H1 (cell line): ENCODE measurements at regions not wholly inside any gene's neighbourhood (a gene's known extent, or its start where the extent isn't known, plus 50 kb on each side); places are given as distances from the start of the nearest gene placed in this dataset.

Experiments
- CTCF ChIA-PET: fragments of 300-600 bp; sonication (Branson Sonifier 250); formaldehyde crosslinking; loops from one replicate; lab custom pipeline; 2021; ENCODE audit not compliant: partially characterized antibody; lab: Charles Lee
- POLR2A ChIA-PET: fragments of 300-600 bp; sonication (Branson Sonifier 250); formaldehyde crosslinking; loops from one replicate; lab custom pipeline; 2021; ENCODE audit warnings: inconsistent platforms; ENCODE audit not compliant: partially characterized antibody; lab: Charles Lee
- DNase-seq, 2 experiments: peaks; one replicate each; pipeline versions ENCODE4 v3.0.0 to v3.0.0-alpha.2; 2010 to 2022; ENCODE audit warnings: low spot score in 2 of 2, low read depth in 1 of 2, mixed read lengths in 1 of 2
- FAIRE-seq: peaks from 2 replicates; lab custom pipeline; 2011; peaks lifted over from hg19 to GRCh38; lab: Jason Lieb, UNC
- H2AFZ ChIP-seq: 2 replicates; pipeline ENCODE4 v1.8.1; 2012; ENCODE audit warnings: low read length, inconsistent platforms
- H2AK5ac ChIP-seq: 2 replicates; pipeline ENCODE4 v1.6.1; 2013; ENCODE audit warnings: low read depth, low read length
- H2BK120ac ChIP-seq: replicated peaks from 2 replicates; pipeline ENCODE3; 2013; ENCODE audit warnings: low read depth, low read length, inconsistent platforms
- H2BK12ac ChIP-seq: 2 replicates; pipeline ENCODE4 v1.6.1; 2013; ENCODE audit warnings: low read depth, low read length
- H2BK15ac ChIP-seq: 2 replicates; pipeline ENCODE4 v1.6.1; 2013; ENCODE audit warnings: low read length
- H2BK20ac ChIP-seq: 2 replicates; pipeline ENCODE4 v1.6.1; 2013; ENCODE audit warnings: low read length
- H2BK5ac ChIP-seq: 2 replicates; pipeline ENCODE4 v1.6.1; 2013; ENCODE audit warnings: low read depth, low read length
- H3K14ac ChIP-seq: 2 replicates; pipeline ENCODE4 v1.6.1; 2013; ENCODE audit warnings: inconsistent platforms; ENCODE audit not compliant: insufficient read length
- H3K18ac ChIP-seq: 2 replicates; pipeline ENCODE4 v1.6.1; 2013; ENCODE audit warnings: low read length; ENCODE audit errors: extremely low read depth
- H3K23ac ChIP-seq: 2 replicates; pipeline ENCODE4 v1.6.1; 2013; ENCODE audit warnings: inconsistent platforms; ENCODE audit not compliant: insufficient read length
- H3K23me2 ChIP-seq: 2 replicates; pipeline ENCODE4 v1.6.1; 2013; ENCODE audit warnings: low read depth, low read length
- H3K27ac ChIP-seq: 2 replicates; pipeline ENCODE4 v1.6.1; 2011; ENCODE audit warnings: low read depth, low read length, inconsistent platforms
- H3K27me3 ChIP-seq, 4 experiments: replicated peaks in 1 of 4; 1 replicate in 1 of 4; 2 replicates in 3 of 4; pipeline versions ENCODE4 v1.6.1 to v1.8.1; 2011 to 2013; ENCODE audit warnings: low read length in 3 of 4, mild to moderate bottlenecking in 3 of 4, inconsistent platforms in 2 of 4, mixed read lengths in 2 of 4, moderate library complexity in 1 of 4; ENCODE audit not compliant: control insufficient read depth in 3 of 4, insufficient read depth in 3 of 4; ENCODE audit errors: extremely low read depth in 1 of 4
- H3K36me3 ChIP-seq, 4 experiments: 2 replicates each; pipeline versions ENCODE4 v1.6.1 to v1.8.1; 2011 to 2013; ENCODE audit warnings: mild to moderate bottlenecking in 4 of 4, low read length in 3 of 4, moderate library complexity in 2 of 4, control low read depth in 1 of 4, inconsistent platforms in 1 of 4; ENCODE audit not compliant: insufficient read depth in 4 of 4, control insufficient read depth in 2 of 4
- H3K4ac ChIP-seq: replicated peaks from 2 replicates; pipeline ENCODE3; 2013; ENCODE audit warnings: low read length, low read depth, mixed read lengths, inconsistent platforms; ENCODE audit not compliant: insufficient read length
- H3K4me1 ChIP-seq, 4 experiments: replicated peaks in 1 of 4; 1 replicate in 1 of 4; 2 replicates in 3 of 4; pipeline versions ENCODE4 v1.6.1 to v1.8.1; 2011 to 2013; ENCODE audit warnings: low read length in 3 of 4, inconsistent platforms in 2 of 4, mixed read lengths in 1 of 4; ENCODE audit not compliant: insufficient read depth in 4 of 4, control insufficient read depth in 3 of 4
- H3K4me2 ChIP-seq, 2 experiments: 2 replicates each; pipeline versions ENCODE4 v1.6.1 to v1.8.1; 2011 to 2013; ENCODE audit warnings: low read depth in 2 of 2, low read length in 2 of 2, control low read depth in 1 of 2, inconsistent platforms in 1 of 2, mild to moderate bottlenecking in 1 of 2; ENCODE audit not compliant: insufficient read depth in 1 of 2
- H3K4me3 ChIP-seq, 4 experiments: fragments of 200-600, 300-600 bp in 1 of 4; sonication (generic), shearing (Covaris generic), sonication (Bioruptor Twin) in 1 of 4; 2 replicates each; pipeline versions ENCODE4 v1.5.1 to v1.8.1; 2011 to 2016; ENCODE audit warnings: low read length in 4 of 4, low read depth in 3 of 4, control low read depth in 2 of 4, inconsistent platforms in 2 of 4, mild to moderate bottlenecking in 2 of 4, mixed read lengths in 1 of 4, moderate library complexity in 1 of 4; ENCODE audit not compliant: insufficient read depth in 2 of 4; ENCODE audit errors: extremely low read depth in 1 of 4
- H3K56ac ChIP-seq: replicated peaks from 2 replicates; pipeline ENCODE3; 2013; ENCODE audit warnings: low read depth, mild to moderate bottlenecking, mixed read lengths, low read length, inconsistent platforms; ENCODE audit not compliant: insufficient read length
- H3K79me1 ChIP-seq: 2 replicates; pipeline ENCODE4 v1.6.1; 2013; ENCODE audit warnings: low read depth, low read length, control low read depth
- H3K79me2 ChIP-seq, 2 experiments: 2 replicates each; pipeline versions ENCODE4 v1.6.1 to v1.8.1; 2012 to 2013; ENCODE audit warnings: low read length in 2 of 2, mild to moderate bottlenecking in 2 of 2, inconsistent platforms in 1 of 2; ENCODE audit not compliant: insufficient read depth in 2 of 2, control insufficient read depth in 1 of 2
- H3K9ac ChIP-seq, 4 experiments: replicated peaks in 1 of 4; 1 replicate in 1 of 4; 2 replicates in 3 of 4; pipeline versions ENCODE4 v1.6.1 to v1.8.1; 2011 to 2013; ENCODE audit warnings: low read depth in 3 of 4, low read length in 3 of 4, control low read depth in 2 of 4, mild to moderate bottlenecking in 2 of 4, moderate library complexity in 2 of 4, inconsistent platforms in 1 of 4; ENCODE audit errors: extremely low read depth in 1 of 4
- H3K9me3 ChIP-seq, 2 experiments: 2 replicates each; pipeline versions ENCODE4 v1.6.1 to v1.8.1; 2012 to 2013; ENCODE audit warnings: mild to moderate bottlenecking in 2 of 2, moderate library complexity in 2 of 2, control low read depth in 1 of 2, inconsistent platforms in 1 of 2, low read depth in 1 of 2, low read length in 1 of 2, mixed read lengths in 1 of 2; ENCODE audit not compliant: insufficient read depth in 2 of 2
- H4K20me1 ChIP-seq, 2 experiments: replicated peaks in 1 of 2; 2 replicates each; pipeline versions ENCODE3 to v1.8.1; 2011 to 2013; ENCODE audit warnings: inconsistent platforms in 2 of 2, low read length in 2 of 2, mild to moderate bottlenecking in 1 of 2; ENCODE audit not compliant: insufficient read depth in 2 of 2, control insufficient read depth in 1 of 2
- H4K5ac ChIP-seq: 2 replicates; pipeline ENCODE4 v1.6.1; 2013; ENCODE audit warnings: low read length, low read depth, mixed read lengths, inconsistent platforms; ENCODE audit not compliant: insufficient read length
- H4K8ac ChIP-seq: 2 replicates; pipeline ENCODE4 v1.8.0; 2013; ENCODE audit warnings: mild to moderate bottlenecking, moderate library complexity, low read length, inconsistent platforms; ENCODE audit not compliant: insufficient read depth; ENCODE audit errors: extremely low read depth
- H4K91ac ChIP-seq: replicated peaks from 2 replicates; pipeline ENCODE3; 2013; ENCODE audit warnings: low read length, mixed read lengths, inconsistent platforms; ENCODE audit not compliant: insufficient read length
- CEBPB ChIP-seq: IDR thresholded peaks from 2 replicates; pipeline ENCODE4 v1.6.1; 2012; ENCODE audit warnings: low read depth, low read length
- CHD2 ChIP-seq: IDR thresholded peaks from 2 replicates; pipeline ENCODE4 v1.6.1; 2012; ENCODE audit warnings: low read length, improper control_type of control experiment
- GABPA ChIP-seq: IDR thresholded peaks from 2 replicates; pipeline ENCODE4 v1.6.1; 2011; ENCODE audit warnings: mild to moderate bottlenecking, low read length, moderate library complexity, borderline replicate concordance; ENCODE audit not compliant: insufficient read depth
- GTF2F1 ChIP-seq: IDR thresholded peaks from 2 replicates; pipeline ENCODE4 v1.6.1; 2012; ENCODE audit warnings: low read depth, low read length, improper control_type of control experiment, borderline replicate concordance
- NANOG ChIP-seq: IDR thresholded peaks from 2 replicates; pipeline ENCODE4 v1.6.1; 2011; ENCODE audit warnings: low read length, low read depth, mild to moderate bottlenecking, inconsistent platforms; ENCODE audit not compliant: insufficient read depth, poor library complexity, severe bottlenecking
- RBBP5 ChIP-seq: IDR thresholded peaks from 2 replicates; pipeline ENCODE4 v1.7.1; 2012; ENCODE audit warnings: low read depth, mild to moderate bottlenecking, inconsistent platforms, low read length, moderate library complexity, borderline replicate concordance
- RFX5 ChIP-seq: IDR thresholded peaks from 2 replicates; pipeline ENCODE4 v1.6.1; 2011; ENCODE audit warnings: low read depth, low read length, improper control_type of control experiment, borderline replicate concordance
- SIN3A ChIP-seq, 2 experiments: IDR thresholded peaks in 1 of 2; conservative IDR thresholded peaks in 1 of 2; 2 replicates each; pipeline ENCODE4 v1.6.1; 2011 to 2012; ENCODE audit warnings: low read length in 2 of 2, improper control_type of control experiment in 1 of 2, low read depth in 1 of 2, mild to moderate bottlenecking in 1 of 2
- SP1 ChIP-seq: IDR thresholded peaks from 2 replicates; pipeline ENCODE4 v1.6.1; 2011; ENCODE audit warnings: low read depth, low read length
- SRF ChIP-seq: IDR thresholded peaks from 2 replicates; pipeline ENCODE4 v1.6.1; 2011; ENCODE audit warnings: mild to moderate bottlenecking, low read depth, low read length, moderate library complexity
- TBP ChIP-seq: IDR thresholded peaks from 2 replicates; pipeline ENCODE4 v1.6.1; 2011; ENCODE audit warnings: low read depth, low read length, improper control_type of control experiment
- WGBS, 2 experiments: shearing (Covaris generic) in 1 of 2; methylation state at CpG; one replicate each; pipeline versions ENCODE4 v1.1.6 to v1.1.7; 2013 to 2015; ENCODE audit warnings: low lambda C conversion rate in 2 of 2, mixed read lengths in 2 of 2, inconsistent platforms in 1 of 2, low coverage in 1 of 2, missing lambda C conversion rate in 1 of 2; ENCODE audit not compliant: insufficient replicate concordance in 2 of 2, insufficient coverage in 1 of 2, insufficient read length in 1 of 2; ENCODE audit errors: extremely low coverage in 1 of 2, missing lambda C conversion rate in 1 of 2; 5-methylcytosine and 5-hydroxymethylcytosine counted together
- TF ChIP-seq, protein P1 (sequence below): IDR thresholded peaks from 2 replicates; pipeline ENCODE4 v1.6.1; 2012; ENCODE audit warnings: low read length, inconsistent platforms

DNA sequence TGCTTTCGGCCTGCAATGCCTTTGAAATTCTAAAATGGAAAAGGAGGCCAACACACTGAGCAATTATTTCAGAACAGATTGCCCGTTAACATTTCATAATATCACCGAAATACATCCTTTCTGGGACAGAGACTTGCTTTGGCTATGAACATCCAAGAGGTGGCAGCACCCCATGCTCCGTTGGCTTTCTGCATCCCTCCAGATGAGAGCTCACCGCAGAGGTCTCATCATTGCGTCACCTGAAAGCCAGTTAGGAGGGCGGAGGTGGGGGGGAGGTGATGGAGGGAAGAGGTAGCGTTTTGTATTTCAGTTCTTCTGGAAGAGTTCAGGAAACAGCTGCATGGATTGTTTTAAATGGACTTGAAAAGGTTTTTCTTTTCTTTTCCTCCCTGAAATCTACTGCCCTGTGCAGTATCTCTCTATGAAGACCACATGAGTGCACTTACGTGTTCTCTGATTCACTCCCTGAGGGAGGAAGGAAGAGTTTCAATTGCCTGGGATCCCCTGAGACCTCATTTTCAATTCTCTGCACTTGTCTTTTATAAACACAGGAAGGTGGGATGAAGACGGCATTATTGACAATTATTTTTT is 166.8 kb upstream of the PGRMC2 start:
- Histone ChIP-seq H3K27me3 (no peaks in the 10 kb centered on the region), H3K4me1 (no peaks in the 10 kb centered on the region), H3K56ac (no peak overlapping the region), H4K8ac (no peak overlapping the region), H3K79me1 (no peaks in the 10 kb centered on the region), H2BK12ac (no peak overlapping the region; the same call in 1 of the 2 replicates), H2BK5ac (no peak overlapping the region), H3K4me3 (no peak overlapping the region), H3K36me3 (no peaks in the 10 kb centered on the region), H2BK120ac (no peak overlapping the region), H4K5ac (no peak overlapping the region), H2AFZ (no peak overlapping the region), H3K14ac (no peak overlapping the region), H3K23ac (no peak overlapping the region), H2AK5ac (no peak overlapping the region), H3K27ac (no peak overlapping the region), H4K20me1 (no peaks in the 10 kb centered on the region), H3K23me2 (no peaks in the 10 kb centered on the region; the same call in 1 of the 2 replicates), H3K18ac (no peak overlapping the region), H2BK20ac (no peak overlapping the region), H4K91ac (no peak overlapping the region), H3K79me2 (no peaks in the 10 kb centered on the region), H3K9me3 (no peaks in the 10 kb centered on the region), H3K9ac (no peak overlapping the region), H3K4ac (no peak overlapping the region), H2BK15ac (0 out of 2 replicates have a peak overlapping the region, but pooled peaks have one; percentile 32), H3K4me2 (no peak overlapping the region)
- FAIRE-seq (peak; percentile 79), DNase-seq (peak; percentile 73)
- 35% methylated on average over 10 of the region's 10 CpGs; no CpG with 5 or more reads in 1 of the 2 experiments for WGBS, 2 experiments
- ChIA-PET CTCF (interaction anchor here (0.5 to 3.1 kb wide), 47 partner anchors 9 to 715 kb away, joined by 3 to 21 read pairs (median 5); partner anchors contain the start of gene PGRMC2), POLR2A (no interaction called here)
- TF ChIP-seq RFX5: no peak
- TF ChIP-seq CEBPB: peak; percentile 98
- TF ChIP-seq SRF: no peak
- TF ChIP-seq GTF2F1: no peak
- TF ChIP-seq RBBP5: no peak
- TF ChIP-seq NANOG: peak; percentile 7
- no peak for TF ChIP-seq SIN3A (conservative IDR thresholded peaks at IDR 0.05 in 1 of 2, IDR thresholded peaks at IDR 0.05 in 1 of 2; ENCODE audit: low read depth in 1 of 2, low read length in 2 of 2)
- TF ChIP-seq TBP: no peak
- no peak for TF ChIP-seq CHD2
- no peak for TF ChIP-seq GABPA
- no peak for TF ChIP-seq SP1
- TF ChIP-seq, protein P1, sequence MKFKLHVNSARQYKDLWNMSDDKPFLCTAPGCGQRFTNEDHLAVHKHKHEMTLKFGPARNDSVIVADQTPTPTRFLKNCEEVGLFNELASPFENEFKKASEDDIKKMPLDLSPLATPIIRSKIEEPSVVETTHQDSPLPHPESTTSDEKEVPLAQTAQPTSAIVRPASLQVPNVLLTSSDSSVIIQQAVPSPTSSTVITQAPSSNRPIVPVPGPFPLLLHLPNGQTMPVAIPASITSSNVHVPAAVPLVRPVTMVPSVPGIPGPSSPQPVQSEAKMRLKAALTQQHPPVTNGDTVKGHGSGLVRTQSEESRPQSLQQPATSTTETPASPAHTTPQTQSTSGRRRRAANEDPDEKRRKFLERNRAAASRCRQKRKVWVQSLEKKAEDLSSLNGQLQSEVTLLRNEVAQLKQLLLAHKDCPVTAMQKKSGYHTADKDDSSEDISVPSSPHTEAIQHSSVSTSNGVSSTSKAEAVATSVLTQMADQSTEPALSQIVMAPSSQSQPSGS: peak; percentile 96
